Panc1 (cell line): ENCODE measurements at regions not wholly inside any gene's neighbourhood (a gene's known extent, or its start where the extent isn't known, plus 50 kb on each side); places are given as distances from the start of the nearest gene placed in this dataset.

ENCODE experiments used
- SIN3A ChIP-seq: IDR thresholded peaks from 2 replicates; pipeline ENCODE4 v1.6.1; 2012; ENCODE audit warnings: low read depth, mild to moderate bottlenecking, low read length, moderate library complexity, borderline replicate concordance; ENCODE audit not compliant: insufficient read depth
- TF ChIP-seq, protein P1 (sequence below): fragments of 450-650 bp; IDR thresholded peaks from 2 replicates; pipeline ENCODE4 v1.5.1; 2017; ENCODE audit warnings: mild to moderate bottlenecking

DNA sequence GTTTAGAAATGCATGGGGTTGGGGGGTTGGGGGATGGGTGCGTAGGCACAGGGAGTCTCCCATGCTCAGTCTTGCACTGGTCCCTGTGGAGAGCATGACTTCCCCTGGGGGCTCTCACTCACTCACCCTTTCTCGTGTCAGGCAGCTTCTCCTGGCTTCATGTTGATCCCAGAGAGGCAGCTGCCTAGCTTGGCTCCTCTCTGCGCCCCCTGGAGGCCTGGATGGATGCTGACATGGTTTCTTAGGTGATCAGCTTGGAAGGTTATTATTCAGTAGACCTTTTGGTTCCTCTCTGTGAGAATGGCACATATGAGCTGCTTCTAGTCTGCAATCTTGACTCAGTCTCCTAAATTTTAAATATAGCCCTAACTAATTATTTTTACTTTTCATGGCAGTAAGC, 109.3 kb upstream of the FAM83B start:
- TF ChIP-seq, protein P1, sequence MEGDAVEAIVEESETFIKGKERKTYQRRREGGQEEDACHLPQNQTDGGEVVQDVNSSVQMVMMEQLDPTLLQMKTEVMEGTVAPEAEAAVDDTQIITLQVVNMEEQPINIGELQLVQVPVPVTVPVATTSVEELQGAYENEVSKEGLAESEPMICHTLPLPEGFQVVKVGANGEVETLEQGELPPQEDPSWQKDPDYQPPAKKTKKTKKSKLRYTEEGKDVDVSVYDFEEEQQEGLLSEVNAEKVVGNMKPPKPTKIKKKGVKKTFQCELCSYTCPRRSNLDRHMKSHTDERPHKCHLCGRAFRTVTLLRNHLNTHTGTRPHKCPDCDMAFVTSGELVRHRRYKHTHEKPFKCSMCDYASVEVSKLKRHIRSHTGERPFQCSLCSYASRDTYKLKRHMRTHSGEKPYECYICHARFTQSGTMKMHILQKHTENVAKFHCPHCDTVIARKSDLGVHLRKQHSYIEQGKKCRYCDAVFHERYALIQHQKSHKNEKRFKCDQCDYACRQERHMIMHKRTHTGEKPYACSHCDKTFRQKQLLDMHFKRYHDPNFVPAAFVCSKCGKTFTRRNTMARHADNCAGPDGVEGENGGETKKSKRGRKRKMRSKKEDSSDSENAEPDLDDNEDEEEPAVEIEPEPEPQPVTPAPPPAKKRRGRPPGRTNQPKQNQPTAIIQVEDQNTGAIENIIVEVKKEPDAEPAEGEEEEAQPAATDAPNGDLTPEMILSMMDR: peak; percentile 46
- TF ChIP-seq SIN3A: no peak
